GM13976 (cell line): ENCODE measurements at regions not wholly inside any gene's neighbourhood (a gene's known extent, or its start where the extent isn't known, plus 50 kb on each side); places are given as distances from the start of the nearest gene placed in this dataset.

ENCODE experiments used
- DNase-seq: peaks from one replicate; pipeline ENCODE4 v3.0.0; 2012; ENCODE audit warnings: low spot score
- CTCF ChIP-seq: IDR thresholded peaks from 2 replicates; pipeline ENCODE4 v1.5.1; 2012; ENCODE audit warnings: borderline replicate concordance, mild to moderate bottlenecking; ENCODE audit not compliant: insufficient read depth; ENCODE audit errors: extremely low read depth, missing control alignments, control extremely low read depth
- in situ Hi-C: fragments of 300-500 bp; cut with MboI; formaldehyde crosslinking; loops from one replicate; pipeline ENCODE4 v1.12.0; 2022; ENCODE audit warnings: low sequenced_read_pairs, mixed read lengths, inconsistent platforms; ENCODE audit not compliant: unreplicated experiment

- no peak for TF ChIP-seq CTCF
- DNase-seq = no peak
- in situ Hi-C loops = no loop called here
Observed at GRCh38 chr22:48873191-48873520, 954.5 kb downstream of the BRD1 start.

GRCh38 chr22:48872271-48873190 lies 955.1 kb downstream of the BRD1 start:
- no peak for DNase-seq
- in situ Hi-C loops = no loop called here
- no peak for TF ChIP-seq CTCF

- in situ Hi-C loops = no loop called here
- no peak for TF ChIP-seq CTCF
- no peak for DNase-seq
Observed at GRCh38 chr22:48871176-48871840, 956.4 kb downstream of the BRD1 start.

GRCh38 chr22:48870436-48870835 lies 957.2 kb downstream of the BRD1 start:
- in situ Hi-C loops = no loop called here
- no peak for TF ChIP-seq CTCF
- no peak for DNase-seq

GRCh38 chr22:48869788-48870187 lies 957.9 kb downstream of the BRD1 start:
- no peak for DNase-seq
- in situ Hi-C loops = no loop called here
- TF ChIP-seq CTCF = no peak

- in situ Hi-C loops = no loop called here
Observed at GRCh38 chr22:48869161-48869560, 958.5 kb downstream of the BRD1 start.

More at GRCh38 chr22:48869161-48869560, 958.5 kb downstream of the BRD1 start:
- no peak for DNase-seq
- TF ChIP-seq CTCF = no peak
